ENCODE measurements at regions not wholly inside any gene's neighbourhood (a gene's known extent, or its start where the extent isn't known, plus 50 kb on each side); places are given as distances from the start of the nearest gene placed in this dataset.

GRCh38 chr3:18079062-18079461 lies 336.6 kb upstream of the TBC1D5 start:
- DNase-seq, result no peak

GRCh38 chr3:18077128-18077840 lies 334.9 kb upstream of the TBC1D5 start:
- DNase-seq, result no peak

GRCh38 chr3:18076301-18076700 lies 333.9 kb upstream of the TBC1D5 start:
- no peak for DNase-seq

- DNase-seq, result no peak
Measured at GRCh38 chr3:18075799-18076198, 333.4 kb upstream of the TBC1D5 start.

GRCh38 chr3:18071833-18072232 lies 329.4 kb upstream of the TBC1D5 start:
- peak; percentile 10 for DNase-seq

GRCh38 chr3:18070944-18071343 lies 328.5 kb upstream of the TBC1D5 start:
- DNase-seq, result no peak

GRCh38 chr3:18070231-18070630 lies 327.8 kb upstream of the TBC1D5 start:
- no peak for DNase-seq

- no peak for DNase-seq
Measured at GRCh38 chr3:18069568-18069967, 327.1 kb upstream of the TBC1D5 start.

- DNase-seq, result peak; percentile 38
Measured at GRCh38 chr3:18066899-18067582, 324.6 kb upstream of the TBC1D5 start.

GRCh38 chr3:18064586-18064985 lies 322.2 kb upstream of the TBC1D5 start:
- no peak for DNase-seq

GRCh38 chr3:18062657-18063025 lies 320.2 kb upstream of the TBC1D5 start:
- peak; percentile 23 for DNase-seq

- DNase-seq, result peak; percentile 48
Measured at GRCh38 chr3:18061737-18062656, 319.6 kb upstream of the TBC1D5 start.

- DNase-seq, result no peak
Measured at GRCh38 chr3:18058666-18059065, 316.2 kb upstream of the TBC1D5 start.

GRCh38 chr3:18057471-18058091 lies 315.1 kb upstream of the TBC1D5 start:
- no peak for DNase-seq

- DNase-seq, result no peak
Measured at GRCh38 chr3:18054625-18055024, 312.2 kb upstream of the TBC1D5 start.

- no peak for DNase-seq
Measured at GRCh38 chr3:18051306-18051705, 308.9 kb upstream of the TBC1D5 start.

- no peak for DNase-seq
Measured at GRCh38 chr3:18049096-18049495, 306.7 kb upstream of the TBC1D5 start.

GRCh38 chr3:18047052-18047451 lies 304.6 kb upstream of the TBC1D5 start:
- peak; percentile 66 for DNase-seq

- DNase-seq, result peak; percentile 12
Measured at GRCh38 chr3:18046131-18046915, 303.9 kb upstream of the TBC1D5 start.

GRCh38 chr3:18044971-18045880 lies 302.8 kb upstream of the TBC1D5 start:
- DNase-seq, result no peak

GRCh38 chr3:18044191-18044590 lies 301.8 kb upstream of the TBC1D5 start:
- no peak for DNase-seq

Data from fibroblast of skin of abdomen (primary cell).